SKM-1 (cell line): ENCODE measurements at regions not wholly inside any gene's neighbourhood (a gene's known extent, or its start where the extent isn't known, plus 50 kb on each side); places are given as distances from the start of the nearest gene placed in this dataset.
"Not testable (repeated sequence)": the region's sequence is repeated elsewhere in the genome, so short reads cannot be mapped to it uniquely, and the experiment has no call there.

Experiments
- DNase-seq: peaks from one replicate; lab custom pipeline; 2025; ENCODE audit not compliant: unreplicated experiment; lab: John Stamatoyannopoulos, UW

- no peak for DNase-seq
Observed at GRCh38 chrX:37904833-37905232, 57.5 kb upstream of the DYNLT3 start.

GRCh38 chrX:37905436-37906147, 58.2 kb upstream of the DYNLT3 start:
- no peak for DNase-seq

- DNase-seq, result no peak
Observed at GRCh38 chrX:37906357-37906756, 59.0 kb upstream of the DYNLT3 start.

- no peak for DNase-seq
Observed at GRCh38 chrX:37910186-37910585, 62.8 kb upstream of the DYNLT3 start.

GRCh38 chrX:37912304-37912703, 64.9 kb upstream of the DYNLT3 start:
- DNase-seq, result no peak

GRCh38 chrX:37912777-37913176, 65.4 kb upstream of the DYNLT3 start:
- DNase-seq, result no peak

- DNase-seq, result no peak
Observed at GRCh38 chrX:37918168-37918567, 70.8 kb upstream of the DYNLT3 start.

GRCh38 chrX:37918703-37919102, 71.3 kb upstream of the DYNLT3 start:
- DNase-seq, result no peak

GRCh38 chrX:37921758-37922157, 74.4 kb upstream of the DYNLT3 start:
- DNase-seq, result no peak

- DNase-seq, result no peak
Observed at GRCh38 chrX:37922928-37923327, 75.6 kb upstream of the DYNLT3 start.

GRCh38 chrX:37925761-37926160, 78.4 kb upstream of the DYNLT3 start:
- DNase-seq, result not testable (repeated sequence)

- peak; percentile 7 for DNase-seq
Observed at GRCh38 chrX:37926700-37927099, 79.3 kb upstream of the DYNLT3 start.

- no peak for DNase-seq
Observed at GRCh38 chrX:37942170-37942569, 64.2 kb upstream of the SYTL5 start.

GRCh38 chrX:37943554-37944344, 62.6 kb upstream of the SYTL5 start:
- DNase-seq, result no peak

GRCh38 chrX:37946197-37946596, 60.2 kb upstream of the SYTL5 start:
- no peak for DNase-seq

- no peak for DNase-seq
Observed at GRCh38 chrX:37955273-37955672, 51.1 kb upstream of the SYTL5 start.

GRCh38 chrX:37956223-37956622, 50.1 kb upstream of the SYTL5 start:
- DNase-seq, result no peak
